NT2/D1 (cell line): ENCODE measurements at regions not wholly inside any gene's neighbourhood (a gene's known extent, or its start where the extent isn't known, plus 50 kb on each side); places are given as distances from the start of the nearest gene placed in this dataset.

ENCODE experiments used
- SUZ12 ChIP-seq: IDR thresholded peaks from 2 replicates; pipeline ENCODE4 v1.6.1; 2011; ENCODE audit not compliant: insufficient read length, insufficient read depth; ENCODE audit errors: extremely low read depth
- YY1 ChIP-seq: IDR thresholded peaks from 2 replicates; pipeline ENCODE4 v1.6.1; 2011; ENCODE audit not compliant: insufficient read length, insufficient read depth
- ZNF274 ChIP-seq: IDR thresholded peaks from 2 replicates; pipeline ENCODE4 v1.6.1; 2011; ENCODE audit warnings: mild to moderate bottlenecking, low read depth, low read length

GRCh38 chr5:77851176-77852067 is 75.3 kb upstream of the TBCA start:
- TF ChIP-seq YY1: no peak
- no peak for TF ChIP-seq ZNF274
- no peak for TF ChIP-seq SUZ12
